H9 (cell line): ENCODE measurements at regions not wholly inside any gene's neighbourhood (a gene's known extent, or its start where the extent isn't known, plus 50 kb on each side); places are given as distances from the start of the nearest gene placed in this dataset.
"Not testable (repeated sequence)": the region's sequence is repeated elsewhere in the genome, so short reads cannot be mapped to it uniquely, and the experiment has no call there.

ENCODE experiments used
- DNase-seq: peaks from one replicate; pipeline ENCODE4 v3.0.0-alpha.2; 2017
- H2AFZ ChIP-seq: one replicate; pipeline ENCODE4 v1.6.1; 2013; ENCODE audit warnings: mild to moderate bottlenecking, low read length, control low read depth, moderate library complexity
- H2AK5ac ChIP-seq: 2 replicates; pipeline ENCODE4 v1.6.1; 2013; ENCODE audit warnings: low read length, control low read depth, mixed read lengths; ENCODE audit not compliant: insufficient read length
- H2BK120ac ChIP-seq: one replicate; pipeline ENCODE4 v1.6.1; 2013; ENCODE audit warnings: low read depth, mild to moderate bottlenecking, low read length, control low read depth, inconsistent platforms; ENCODE audit not compliant: poor library complexity, severe bottlenecking
- H2BK12ac ChIP-seq: 2 replicates; pipeline ENCODE4 v1.6.1; 2013; ENCODE audit warnings: low read length, control low read depth, mixed read lengths, low read depth; ENCODE audit not compliant: insufficient read length
- H2BK15ac ChIP-seq: 2 replicates; pipeline ENCODE4 v1.6.1; 2013; ENCODE audit warnings: low read depth, low read length, control low read depth
- H2BK20ac ChIP-seq: one replicate; pipeline ENCODE4 v1.6.1; 2013; ENCODE audit warnings: low read depth, mild to moderate bottlenecking, low read length, control low read depth, inconsistent platforms; ENCODE audit not compliant: poor library complexity, severe bottlenecking
- H2BK5ac ChIP-seq: 2 replicates; pipeline ENCODE4 v1.6.1; 2013; ENCODE audit warnings: low read length, control low read depth, mixed read lengths; ENCODE audit not compliant: insufficient read length
- H3K14ac ChIP-seq: 2 replicates; pipeline ENCODE4 v1.6.1; 2013; ENCODE audit warnings: low read length, control low read depth; ENCODE audit not compliant: insufficient read depth
- H3K18ac ChIP-seq: 2 replicates; pipeline ENCODE4 v1.6.1; 2013; ENCODE audit warnings: low read depth, mild to moderate bottlenecking, mixed read lengths, low read length, control low read depth; ENCODE audit not compliant: insufficient read length
- H3K23ac ChIP-seq: 2 replicates; pipeline ENCODE4 v1.6.1; 2013; ENCODE audit warnings: low read length, control low read depth, mixed read lengths, low read depth; ENCODE audit not compliant: insufficient read length
- H3K23me2 ChIP-seq: 2 replicates; pipeline ENCODE4 v1.6.1; 2013; ENCODE audit warnings: low read depth, mild to moderate bottlenecking, mixed read lengths, low read length, control low read depth; ENCODE audit not compliant: insufficient read length, poor library complexity, severe bottlenecking
- H3K27ac ChIP-seq: 2 replicates; pipeline ENCODE4 v1.5.1; 2013; ENCODE audit warnings: low read length, control low read depth, mixed read lengths, low read depth; ENCODE audit not compliant: insufficient read length
- H3K27me3 ChIP-seq: 2 replicates; pipeline ENCODE4 v1.6.1; 2013; ENCODE audit warnings: low read length, control low read depth, inconsistent platforms; ENCODE audit not compliant: insufficient read depth
- H3K4ac ChIP-seq: 2 replicates; pipeline ENCODE4 v1.6.1; 2013; ENCODE audit warnings: low read depth, mild to moderate bottlenecking, control low read depth, inconsistent platforms, low read length, moderate library complexity
- H3K4me1 ChIP-seq: 2 replicates; pipeline ENCODE4 v1.6.1; 2013; ENCODE audit warnings: low read length, control low read depth, inconsistent platforms; ENCODE audit not compliant: insufficient read depth
- H3K4me2 ChIP-seq: 2 replicates; pipeline ENCODE4 v1.6.1; 2013; ENCODE audit warnings: low read length, control low read depth, mixed read lengths; ENCODE audit not compliant: insufficient read length, insufficient read depth
- H3K56ac ChIP-seq: 2 replicates; pipeline ENCODE4 v1.6.1; 2013; ENCODE audit warnings: low read depth, mild to moderate bottlenecking, mixed read lengths, low read length, control low read depth; ENCODE audit not compliant: insufficient read length
- H3K79me1 ChIP-seq: 2 replicates; pipeline ENCODE4 v1.6.1; 2013; ENCODE audit warnings: low read depth, mild to moderate bottlenecking, moderate library complexity, low read length, control low read depth, inconsistent platforms; ENCODE audit not compliant: insufficient read depth, poor library complexity, severe bottlenecking
- H3K79me2 ChIP-seq: 2 replicates; pipeline ENCODE4 v1.6.1; 2013; ENCODE audit warnings: low read length, control low read depth, inconsistent platforms; ENCODE audit not compliant: insufficient read depth
- H3K9ac ChIP-seq: 2 replicates; pipeline ENCODE4 v1.6.1; 2013; ENCODE audit warnings: low read length, control low read depth, mixed read lengths; ENCODE audit not compliant: insufficient read length; ENCODE audit errors: extremely low read depth
- H3K9me3 ChIP-seq: one replicate; pipeline ENCODE4 v1.6.1; 2013; ENCODE audit warnings: low read depth, low read length, inconsistent platforms; ENCODE audit not compliant: control insufficient read depth
- H3T11ph ChIP-seq: one replicate; pipeline ENCODE4 v1.6.1; 2013; ENCODE audit warnings: mild to moderate bottlenecking, low read length, control low read depth, inconsistent platforms
- H4K20me1 ChIP-seq: one replicate; pipeline ENCODE4 v1.6.1; 2013; ENCODE audit not compliant: control insufficient read depth, insufficient read length, insufficient read depth
- H4K5ac ChIP-seq: 2 replicates; pipeline ENCODE4 v1.6.1; 2013; ENCODE audit warnings: low read depth, mild to moderate bottlenecking, mixed read lengths, low read length, control low read depth; ENCODE audit not compliant: insufficient read length
- H4K8ac ChIP-seq: replicated peaks from 2 replicates; pipeline ENCODE4 v1.6.1; 2013; ENCODE audit warnings: low read length, control low read depth, mixed read lengths, low read depth; ENCODE audit not compliant: insufficient read length
- H4K91ac ChIP-seq: 2 replicates; pipeline ENCODE4 v1.6.1; 2013; ENCODE audit warnings: low read depth, mild to moderate bottlenecking, moderate library complexity, mixed read lengths, low read length, control low read depth; ENCODE audit not compliant: insufficient read length
- H3K27ac Mint-ChIP-seq, 3 experiments: 2 replicates in 2 of 3; 3 replicates in 1 of 3; pipeline ENCODE4 v1.8.0; 2020 to 2021; ENCODE audit warnings: mixed read lengths in 3 of 3, mild to moderate bottlenecking in 1 of 3, moderate library complexity in 1 of 3
- H3K27me3 Mint-ChIP-seq: 2 replicates; pipeline ENCODE4 v1.8.0; 2021; ENCODE audit warnings: low read depth, mild to moderate bottlenecking, moderate library complexity, mixed read lengths
- H3K36me3 Mint-ChIP-seq, 3 experiments: 2 replicates in 2 of 3; 3 replicates in 1 of 3; pipeline ENCODE4 v1.8.0; 2020 to 2021; ENCODE audit warnings: low read depth in 3 of 3, mixed read lengths in 3 of 3; ENCODE audit not compliant: insufficient read depth in 1 of 3
- H3K4me1 Mint-ChIP-seq, 2 experiments: 2 replicates each; pipeline ENCODE4 v1.8.0; 2020; ENCODE audit warnings: mixed read lengths in 2 of 2
- H3K4me3 Mint-ChIP-seq, 2 experiments: 2 replicates in 1 of 2; 3 replicates in 1 of 2; pipeline ENCODE4 v1.8.0; 2020 to 2021; ENCODE audit warnings: mild to moderate bottlenecking in 2 of 2, mixed read lengths in 2 of 2, moderate library complexity in 1 of 2
- H3K9me3 Mint-ChIP-seq, 2 experiments: 2 replicates in 1 of 2; 3 replicates in 1 of 2; pipeline ENCODE4 v1.8.0; 2020; ENCODE audit warnings: mild to moderate bottlenecking in 2 of 2, mixed read lengths in 2 of 2, moderate library complexity in 1 of 2
- CTCF ChIP-seq: fragments of 200-600 bp; sonication (generic); conservative IDR thresholded peaks from 3 replicates; pipeline ENCODE4 v1.8.0; 2021; ENCODE audit warnings: antibody characterized with exemption, mild to moderate bottlenecking
- WGBS: extraction: QIAGEN DNeasy Blood & Tissue Kit; methylation state at CpG from one replicate; pipeline ENCODE4 v1.1.7; 2013; ENCODE audit warnings: missing lambda C conversion rate, low lambda C conversion rate, mixed read lengths; ENCODE audit not compliant: insufficient read length; ENCODE audit errors: extremely low coverage; 5-methylcytosine and 5-hydroxymethylcytosine counted together

- Histone ChIP-seq H4K20me1 (no peaks in the 10 kb centered on the region), H3K79me2 (no peaks in the 10 kb centered on the region), H3K9me3 (no peaks in the 10 kb centered on the region), H3K27me3 (no peaks in the 10 kb centered on the region), H3K56ac (no peak overlapping the region), H3K18ac (no peak overlapping the region), H3K9ac (no peak overlapping the region), H2BK12ac (no peak overlapping the region), H3K4ac (no peak overlapping the region), H3K4me2 (no peak overlapping the region), H3K4me1 (no peaks in the 10 kb centered on the region), H4K91ac (no peak overlapping the region), H3K23me2 (no peaks in the 10 kb centered on the region), H3K23ac (no peak overlapping the region), H2AFZ (no peak overlapping the region), H2BK120ac (no peak overlapping the region), H4K8ac (no peak overlapping the region), H3K14ac (no peak overlapping the region), H3K27ac (no peak overlapping the region), H2BK15ac (no peak overlapping the region), H3T11ph (no peak overlapping the region), H2BK5ac (no peak overlapping the region), H3K79me1 (no peaks in the 10 kb centered on the region), H2BK20ac (no peak overlapping the region), H2AK5ac (no peak overlapping the region), H4K5ac (no peak overlapping the region)
- WGBS = no CpG with 5 or more reads among the region's 2 CpGs
- H3K27ac Mint-ChIP-seq = no peak overlapping the region
- H3K4me1 Mint-ChIP-seq = peaks cover 0 to 1% of the 10 kb centered on the region in 2 experiments; a peak in 2 of 4 replicates
- H3K27me3 Mint-ChIP-seq = no peaks in the 10 kb centered on the region
- TF ChIP-seq CTCF = no peak
- H3K4me3 Mint-ChIP-seq = no peak overlapping the region
- H3K36me3 Mint-ChIP-seq = no peaks in the 10 kb centered on the region
- DNase-seq = no peak
- no peaks in the 10 kb centered on the region for H3K9me3 Mint-ChIP-seq
Observed at GRCh38 chr7:53151496-53151895, 116.1 kb downstream of the POM121L12 start.

DNA sequence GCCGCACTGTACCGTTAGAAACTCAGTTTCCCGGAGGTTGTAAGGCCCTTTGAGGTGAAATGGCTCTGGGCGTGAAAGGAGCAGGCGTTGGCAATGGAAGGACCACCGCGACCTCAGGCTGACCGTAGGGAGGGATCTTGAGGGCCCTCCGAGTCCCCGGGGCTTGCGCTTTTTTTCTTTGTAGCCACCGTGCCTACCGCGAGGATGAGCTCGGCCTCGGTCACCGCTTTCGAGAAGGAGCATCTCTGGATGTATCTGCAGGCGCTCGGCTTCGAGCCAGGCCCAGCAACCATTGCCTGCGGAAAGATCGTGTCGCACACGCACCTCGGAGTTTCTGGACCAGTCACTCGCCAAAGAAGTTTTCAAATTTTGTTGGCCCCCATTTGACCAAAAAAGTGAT lies 151.8 kb downstream of the POM121L12 start:
- H3K9me3 Mint-ChIP-seq, H3K23ac ChIP-seq, H3K79me2 ChIP-seq, H3K9me3 ChIP-seq, H2BK12ac ChIP-seq, H3K14ac ChIP-seq, H3K27me3 Mint-ChIP-seq, H3T11ph ChIP-seq, H2BK120ac ChIP-seq, H3K4me1 ChIP-seq, H3K27ac ChIP-seq, H3K27me3 ChIP-seq, H2BK5ac ChIP-seq, H3K18ac ChIP-seq, H3K79me1 ChIP-seq, H2BK20ac ChIP-seq, H4K5ac ChIP-seq, H4K20me1 ChIP-seq, DNase-seq, H3K9ac ChIP-seq, H3K4me3 Mint-ChIP-seq, H3K4me1 Mint-ChIP-seq, H4K91ac ChIP-seq, H2AFZ ChIP-seq, H3K27ac Mint-ChIP-seq, H3K4me2 ChIP-seq, H4K8ac ChIP-seq, H3K23me2 ChIP-seq, H3K56ac ChIP-seq, H3K36me3 Mint-ChIP-seq, H2BK15ac ChIP-seq, H3K4ac ChIP-seq, H2AK5ac ChIP-seq: not testable (repeated sequence)
- no CpG with 5 or more reads among the region's 27 CpGs for WGBS
